GM23338 (cell line): ENCODE measurements at regions not wholly inside any gene's neighbourhood (a gene's known extent, or its start where the extent isn't known, plus 50 kb on each side); places are given as distances from the start of the nearest gene placed in this dataset.

Source experiments
- CREB1 ChIP-seq: fragments of 250-450 bp; sonication (Bioruptor Pico); IDR thresholded peaks from 2 replicates; pipeline ENCODE4 v1.5.0; 2020; ENCODE audit warnings: low read depth, mild to moderate bottlenecking, moderate library complexity
- EZH2 ChIP-seq: fragments of 200-600 bp; sonication (generic); IDR thresholded peaks from one replicate; pipeline ENCODE4 v1.8.0; 2017; ENCODE audit warnings: antibody characterized with exemption, mild to moderate bottlenecking, low read depth; ENCODE audit not compliant: unreplicated experiment
- EZH2phosphoT487 ChIP-seq: fragments of 200-600 bp; sonication (generic); IDR thresholded peaks from one replicate; pipeline ENCODE4 v1.8.1; 2018; ENCODE audit warnings: antibody characterized with exemption; ENCODE audit not compliant: unreplicated experiment
- NANOG ChIP-seq: IDR thresholded peaks from 2 replicates; pipeline ENCODE4 v1.6.1; 2016; ENCODE audit warnings: antibody characterized with exemption, borderline replicate concordance
- POLR2AphosphoS5 ChIP-seq: IDR thresholded peaks from 2 replicates; pipeline ENCODE4 v1.6.1; 2016; ENCODE audit warnings: antibody characterized with exemption, low read depth
- STAT1 ChIP-seq: IDR thresholded peaks from one replicate; pipeline ENCODE4 v1.6.1; 2016; ENCODE audit warnings: antibody characterized with exemption; ENCODE audit not compliant: unreplicated experiment
- ZNF331 ChIP-seq: fragments of 250-450 bp; sonication (Bioruptor Pico); IDR thresholded peaks from 2 replicates; pipeline ENCODE4 v1.5.0; 2020; ENCODE audit warnings: low read depth, mild to moderate bottlenecking, moderate library complexity
- TF ChIP-seq, protein P1 (sequence below), 2 experiments: fragments of 200-600 bp in 1 of 2; sonication (generic) in 1 of 2; conservative IDR thresholded peaks; 2 replicates each; pipeline versions ENCODE4 v1.5.1 to v1.6.1; 2016 to 2017; ENCODE audit warnings: antibody characterized with exemption in 2 of 2, low read depth in 2 of 2, mild to moderate bottlenecking in 2 of 2, moderate library complexity in 1 of 2
- TF ChIP-seq, protein P2 (sequence below): IDR thresholded peaks from one replicate; pipeline ENCODE4 v1.6.1; 2018; ENCODE audit warnings: antibody characterized with exemption; ENCODE audit not compliant: unreplicated experiment
- TF ChIP-seq, protein P3 (sequence below): IDR thresholded peaks from 2 replicates; pipeline ENCODE4 v1.6.1; 2016; ENCODE audit warnings: antibody characterized with exemption

DNA sequence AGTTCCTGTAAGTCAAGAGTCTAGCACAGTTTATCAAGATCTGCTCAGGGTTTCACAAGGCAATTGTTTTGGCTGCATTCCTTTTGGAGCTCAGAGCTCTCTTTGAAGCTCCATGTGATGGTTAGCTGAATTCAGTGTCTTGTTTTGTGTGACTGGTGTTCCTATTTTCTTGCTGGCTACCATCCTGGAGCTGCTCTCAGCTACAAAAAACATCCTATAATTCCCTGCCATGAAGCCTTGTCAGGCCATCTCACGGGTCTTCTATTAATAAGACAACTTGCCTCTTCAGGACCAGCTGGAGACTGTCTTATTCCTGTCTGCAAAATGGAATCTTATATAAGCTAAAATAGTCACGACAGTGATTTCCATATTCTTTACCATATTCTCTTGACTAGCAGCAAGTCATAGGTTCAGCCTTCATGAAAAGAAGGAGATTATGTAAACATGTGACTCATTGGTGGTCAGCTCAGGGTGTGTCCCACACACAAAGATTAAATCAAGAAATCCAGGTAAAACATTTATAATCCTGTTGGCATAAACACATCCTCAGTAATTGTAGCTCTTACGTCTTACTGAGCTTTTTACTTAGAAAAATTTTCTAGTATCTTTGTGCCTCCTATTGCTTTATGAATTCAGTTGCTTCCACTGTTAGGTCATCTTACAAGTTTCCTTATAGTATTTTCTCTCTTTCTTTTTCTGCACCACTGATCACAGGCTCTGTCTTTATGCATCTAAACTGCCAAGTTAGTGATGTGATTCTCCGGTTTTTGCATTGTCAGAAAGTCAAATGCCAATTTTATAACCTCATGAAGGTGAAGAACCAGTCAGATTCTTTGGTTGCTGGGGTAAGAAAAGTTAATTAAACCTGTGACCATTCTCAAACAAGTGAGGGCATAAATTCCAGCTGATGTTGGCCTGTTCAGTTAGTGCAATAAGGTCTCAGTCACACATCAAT lies 378.5 kb upstream of the MGAT4C start:
- TF ChIP-seq, protein P1, sequence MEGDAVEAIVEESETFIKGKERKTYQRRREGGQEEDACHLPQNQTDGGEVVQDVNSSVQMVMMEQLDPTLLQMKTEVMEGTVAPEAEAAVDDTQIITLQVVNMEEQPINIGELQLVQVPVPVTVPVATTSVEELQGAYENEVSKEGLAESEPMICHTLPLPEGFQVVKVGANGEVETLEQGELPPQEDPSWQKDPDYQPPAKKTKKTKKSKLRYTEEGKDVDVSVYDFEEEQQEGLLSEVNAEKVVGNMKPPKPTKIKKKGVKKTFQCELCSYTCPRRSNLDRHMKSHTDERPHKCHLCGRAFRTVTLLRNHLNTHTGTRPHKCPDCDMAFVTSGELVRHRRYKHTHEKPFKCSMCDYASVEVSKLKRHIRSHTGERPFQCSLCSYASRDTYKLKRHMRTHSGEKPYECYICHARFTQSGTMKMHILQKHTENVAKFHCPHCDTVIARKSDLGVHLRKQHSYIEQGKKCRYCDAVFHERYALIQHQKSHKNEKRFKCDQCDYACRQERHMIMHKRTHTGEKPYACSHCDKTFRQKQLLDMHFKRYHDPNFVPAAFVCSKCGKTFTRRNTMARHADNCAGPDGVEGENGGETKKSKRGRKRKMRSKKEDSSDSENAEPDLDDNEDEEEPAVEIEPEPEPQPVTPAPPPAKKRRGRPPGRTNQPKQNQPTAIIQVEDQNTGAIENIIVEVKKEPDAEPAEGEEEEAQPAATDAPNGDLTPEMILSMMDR (conservative IDR thresholded peaks at IDR 0.05; ENCODE audit: low read depth in 2 of 2), result no peak
- TF ChIP-seq, protein P2, sequence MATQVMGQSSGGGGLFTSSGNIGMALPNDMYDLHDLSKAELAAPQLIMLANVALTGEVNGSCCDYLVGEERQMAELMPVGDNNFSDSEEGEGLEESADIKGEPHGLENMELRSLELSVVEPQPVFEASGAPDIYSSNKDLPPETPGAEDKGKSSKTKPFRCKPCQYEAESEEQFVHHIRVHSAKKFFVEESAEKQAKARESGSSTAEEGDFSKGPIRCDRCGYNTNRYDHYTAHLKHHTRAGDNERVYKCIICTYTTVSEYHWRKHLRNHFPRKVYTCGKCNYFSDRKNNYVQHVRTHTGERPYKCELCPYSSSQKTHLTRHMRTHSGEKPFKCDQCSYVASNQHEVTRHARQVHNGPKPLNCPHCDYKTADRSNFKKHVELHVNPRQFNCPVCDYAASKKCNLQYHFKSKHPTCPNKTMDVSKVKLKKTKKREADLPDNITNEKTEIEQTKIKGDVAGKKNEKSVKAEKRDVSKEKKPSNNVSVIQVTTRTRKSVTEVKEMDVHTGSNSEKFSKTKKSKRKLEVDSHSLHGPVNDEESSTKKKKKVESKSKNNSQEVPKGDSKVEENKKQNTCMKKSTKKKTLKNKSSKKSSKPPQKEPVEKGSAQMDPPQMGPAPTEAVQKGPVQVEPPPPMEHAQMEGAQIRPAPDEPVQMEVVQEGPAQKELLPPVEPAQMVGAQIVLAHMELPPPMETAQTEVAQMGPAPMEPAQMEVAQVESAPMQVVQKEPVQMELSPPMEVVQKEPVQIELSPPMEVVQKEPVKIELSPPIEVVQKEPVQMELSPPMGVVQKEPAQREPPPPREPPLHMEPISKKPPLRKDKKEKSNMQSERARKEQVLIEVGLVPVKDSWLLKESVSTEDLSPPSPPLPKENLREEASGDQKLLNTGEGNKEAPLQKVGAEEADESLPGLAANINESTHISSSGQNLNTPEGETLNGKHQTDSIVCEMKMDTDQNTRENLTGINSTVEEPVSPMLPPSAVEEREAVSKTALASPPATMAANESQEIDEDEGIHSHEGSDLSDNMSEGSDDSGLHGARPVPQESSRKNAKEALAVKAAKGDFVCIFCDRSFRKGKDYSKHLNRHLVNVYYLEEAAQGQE, result no peak
- TF ChIP-seq STAT1 (no peak), CREB1 (CRISPR knock-in tag) (no peak), ZNF331 (no peak), EZH2 (no peak), NANOG (no peak), POLR2AphosphoS5 (no peak), EZH2phosphoT487 (no peak)
- TF ChIP-seq, protein P3, sequence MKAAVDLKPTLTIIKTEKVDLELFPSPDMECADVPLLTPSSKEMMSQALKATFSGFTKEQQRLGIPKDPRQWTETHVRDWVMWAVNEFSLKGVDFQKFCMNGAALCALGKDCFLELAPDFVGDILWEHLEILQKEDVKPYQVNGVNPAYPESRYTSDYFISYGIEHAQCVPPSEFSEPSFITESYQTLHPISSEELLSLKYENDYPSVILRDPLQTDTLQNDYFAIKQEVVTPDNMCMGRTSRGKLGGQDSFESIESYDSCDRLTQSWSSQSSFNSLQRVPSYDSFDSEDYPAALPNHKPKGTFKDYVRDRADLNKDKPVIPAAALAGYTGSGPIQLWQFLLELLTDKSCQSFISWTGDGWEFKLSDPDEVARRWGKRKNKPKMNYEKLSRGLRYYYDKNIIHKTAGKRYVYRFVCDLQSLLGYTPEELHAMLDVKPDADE, result no peak
